ENCODE measurements at regions not wholly inside any gene's neighbourhood (a gene's known extent, or its start where the extent isn't known, plus 50 kb on each side); places are given as distances from the start of the nearest gene placed in this dataset.

DNA sequence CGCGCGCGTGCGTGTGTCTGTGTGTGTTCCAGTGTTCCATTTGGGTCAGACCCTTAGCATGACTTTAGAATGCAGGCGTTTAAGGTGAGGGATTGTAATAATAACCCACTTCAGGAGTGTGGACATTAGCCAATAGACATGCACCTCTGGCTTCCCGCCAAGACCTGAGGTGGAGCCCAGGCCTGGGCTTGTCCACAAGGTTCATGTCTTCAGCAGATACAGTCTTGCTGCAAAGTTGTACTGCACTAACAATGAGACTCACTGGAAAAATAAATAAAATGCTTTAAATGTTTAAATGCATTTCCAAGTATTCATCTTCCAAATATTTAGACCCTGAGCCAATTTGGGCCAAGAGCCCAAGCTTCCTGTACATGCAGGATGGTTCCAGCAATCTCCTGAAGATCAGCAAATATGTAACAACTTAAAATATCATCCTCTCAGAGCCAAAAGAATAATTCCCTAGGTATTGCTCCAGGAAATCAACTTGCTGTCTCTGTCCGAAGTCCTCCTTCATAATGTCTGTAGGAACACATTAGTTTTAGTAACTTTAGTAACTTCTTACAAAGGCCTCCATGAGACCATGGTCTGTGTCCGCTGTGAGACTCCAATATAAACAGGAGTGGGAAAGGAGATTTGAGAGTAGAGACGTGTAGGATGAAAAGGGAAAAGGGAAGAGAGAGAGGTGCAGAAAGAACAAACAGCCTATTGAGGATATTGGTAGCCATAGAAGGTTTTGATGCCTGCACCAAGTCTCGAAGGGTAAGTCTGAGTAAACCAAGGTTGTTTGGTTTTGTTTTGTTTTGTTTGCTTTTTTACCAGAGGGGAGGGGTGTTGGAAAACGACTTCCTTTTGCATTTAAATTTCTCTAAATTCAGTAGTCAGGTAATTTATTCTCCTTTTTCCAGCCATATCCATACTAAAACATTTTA is 98.5 kb upstream of the KLF3 start:
- Histone ChIP-seq H3K27me3 (ENCODE audit: control insufficient read depth in 1 of 2, insufficient read depth in 2 of 2, low read length in 2 of 2) (no peaks in the 10 kb centered on the region), H3K36me3 (ENCODE audit: insufficient read depth, low read length) (no peaks in the 10 kb centered on the region), H3K4me1 (ENCODE audit: insufficient read depth, low read length) (peaks cover 3% of the 10 kb centered on the region), H3K9me3 (ENCODE audit: control insufficient read depth in 1 of 2, insufficient read depth in 1 of 2, low read length in 2 of 2) (no peaks in the 10 kb centered on the region), H3K27ac (ENCODE audit: low read depth in 1 of 2, low read length in 2 of 2) (no peak overlapping the region), H3K4me3 (ENCODE audit: low read length) (no peak overlapping the region)
- peaks cover 21% of the 10 kb centered on the region for H3K4me1 Mint-ChIP-seq (ENCODE audit: low read depth)
- ATAC-seq (ENCODE audit: poor library complexity) (no peak), DNase-seq (no peak)
- no peak overlapping the region for H3K27ac Mint-ChIP-seq
- H3K27me3 Mint-ChIP-seq = no peaks in the 10 kb centered on the region
- no peaks in the 10 kb centered on the region for H3K36me3 Mint-ChIP-seq (ENCODE audit: low read depth)
- TF ChIP-seq, protein P1, sequence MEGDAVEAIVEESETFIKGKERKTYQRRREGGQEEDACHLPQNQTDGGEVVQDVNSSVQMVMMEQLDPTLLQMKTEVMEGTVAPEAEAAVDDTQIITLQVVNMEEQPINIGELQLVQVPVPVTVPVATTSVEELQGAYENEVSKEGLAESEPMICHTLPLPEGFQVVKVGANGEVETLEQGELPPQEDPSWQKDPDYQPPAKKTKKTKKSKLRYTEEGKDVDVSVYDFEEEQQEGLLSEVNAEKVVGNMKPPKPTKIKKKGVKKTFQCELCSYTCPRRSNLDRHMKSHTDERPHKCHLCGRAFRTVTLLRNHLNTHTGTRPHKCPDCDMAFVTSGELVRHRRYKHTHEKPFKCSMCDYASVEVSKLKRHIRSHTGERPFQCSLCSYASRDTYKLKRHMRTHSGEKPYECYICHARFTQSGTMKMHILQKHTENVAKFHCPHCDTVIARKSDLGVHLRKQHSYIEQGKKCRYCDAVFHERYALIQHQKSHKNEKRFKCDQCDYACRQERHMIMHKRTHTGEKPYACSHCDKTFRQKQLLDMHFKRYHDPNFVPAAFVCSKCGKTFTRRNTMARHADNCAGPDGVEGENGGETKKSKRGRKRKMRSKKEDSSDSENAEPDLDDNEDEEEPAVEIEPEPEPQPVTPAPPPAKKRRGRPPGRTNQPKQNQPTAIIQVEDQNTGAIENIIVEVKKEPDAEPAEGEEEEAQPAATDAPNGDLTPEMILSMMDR (IDR thresholded peaks at IDR 0.05) = no peak
- intact Hi-C loops (cut with DNase I, micrococcal nuclease) = no loop called here
- ChIA-PET CTCF (no interaction called here), POLR2A (interaction anchor here (0.6 to 1.4 kb wide), 2 partner anchors 10 to 391 kb away, joined by 4 read pairs; no protein-coding TSS in a partner anchor)
- H3K4me3 Mint-ChIP-seq = no peak overlapping the region
- H3K9me3 Mint-ChIP-seq = no peaks in the 10 kb centered on the region

DNA sequence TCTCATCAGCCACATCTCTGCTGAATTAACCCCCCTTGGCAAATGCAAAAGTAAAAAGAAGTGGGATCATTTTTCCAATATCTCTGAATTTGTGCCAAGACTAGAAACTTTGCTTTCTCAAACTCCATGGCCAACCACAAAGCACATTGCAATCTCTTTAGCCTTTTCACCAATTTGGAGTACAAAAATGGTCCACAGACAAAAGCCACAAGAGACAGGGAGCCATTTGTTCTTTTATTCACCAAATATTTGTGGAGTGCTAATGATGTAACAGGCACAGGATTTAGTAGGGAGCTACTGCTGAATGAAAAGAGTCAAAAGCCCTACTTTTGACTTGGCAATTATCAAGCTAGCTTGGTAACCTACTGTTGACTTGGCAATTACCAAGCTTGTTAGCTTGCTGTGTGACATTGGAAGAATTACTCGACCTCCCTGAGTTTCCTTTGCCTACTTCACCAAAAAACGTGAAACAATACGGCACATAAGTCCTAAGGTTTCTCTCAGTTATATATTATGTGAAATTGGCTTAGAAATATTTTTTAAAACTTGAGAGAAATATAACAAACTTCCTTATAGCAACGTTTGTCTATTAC is 97.1 kb upstream of the KLF3 start:
- no peak overlapping the region for H3K4me3 Mint-ChIP-seq
- no peaks in the 10 kb centered on the region for H3K9me3 Mint-ChIP-seq
- ChIA-PET POLR2A (interaction anchor here (1.4 kb wide), 1 partner anchor 9 kb away, joined by 4 read pairs; no protein-coding TSS in a partner anchor), CTCF (no interaction called here)
- H3K27me3 Mint-ChIP-seq = no peaks in the 10 kb centered on the region
- intact Hi-C loops (cut with DNase I, micrococcal nuclease) = no loop called here
- no peaks in the 10 kb centered on the region for H3K36me3 Mint-ChIP-seq (ENCODE audit: low read depth)
- ATAC-seq (ENCODE audit: poor library complexity) = no peak
- Histone ChIP-seq H3K27me3 (ENCODE audit: control insufficient read depth in 1 of 2, insufficient read depth in 2 of 2, low read length in 2 of 2) (no peaks in the 10 kb centered on the region), H3K27ac (ENCODE audit: low read depth in 1 of 2, low read length in 2 of 2) (no peak overlapping the region), H3K36me3 (ENCODE audit: insufficient read depth, low read length) (no peaks in the 10 kb centered on the region), H3K9me3 (ENCODE audit: control insufficient read depth in 1 of 2, insufficient read depth in 1 of 2, low read length in 2 of 2) (no peaks in the 10 kb centered on the region), H3K4me1 (ENCODE audit: insufficient read depth, low read length) (no peaks in the 10 kb centered on the region), H3K4me3 (ENCODE audit: low read length) (no peak overlapping the region)
- TF ChIP-seq, protein P1 (IDR thresholded peaks at IDR 0.05) = no peak
- DNase-seq = no peak
- H3K4me1 Mint-ChIP-seq (ENCODE audit: low read depth) = peaks cover 8% of the 10 kb centered on the region
- H3K27ac Mint-ChIP-seq = no peak overlapping the region

DNA sequence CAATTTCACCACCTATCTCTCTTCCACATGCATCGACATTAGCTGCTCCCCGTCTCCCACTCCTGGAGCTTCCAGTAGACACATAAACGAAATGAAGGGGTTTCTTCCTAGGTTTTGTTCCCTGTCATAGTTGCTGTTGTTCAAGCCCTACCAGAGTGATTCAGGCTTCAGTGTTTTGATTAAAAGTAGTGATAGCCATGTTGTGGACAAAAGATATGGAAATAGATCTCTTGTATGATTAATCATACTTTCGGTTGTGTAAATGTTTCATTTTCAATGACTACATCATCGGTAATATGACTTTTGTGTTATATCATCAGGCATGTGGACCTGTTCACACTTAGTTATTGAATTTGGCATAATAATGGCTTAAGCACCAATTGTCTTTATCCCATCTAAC is 96.5 kb upstream of the KLF3 start:
- ATAC-seq (ENCODE audit: poor library complexity) (no peak), DNase-seq (no peak)
- ChIA-PET CTCF (no interaction called here), POLR2A (interaction anchor here (1.4 kb wide), 1 partner anchor 8 kb away, joined by 4 read pairs; no protein-coding TSS in a partner anchor)
- Mint-ChIP-seq H3K4me3 (no peak overlapping the region), H3K27ac (no peak overlapping the region), H3K27me3 (no peaks in the 10 kb centered on the region), H3K9me3 (no peaks in the 10 kb centered on the region), H3K36me3 (ENCODE audit: low read depth) (no peaks in the 10 kb centered on the region), H3K4me1 (ENCODE audit: low read depth) (peaks cover 2% of the 10 kb centered on the region)
- H3K27me3 ChIP-seq (ENCODE audit: control insufficient read depth in 1 of 2, insufficient read depth in 2 of 2, low read length in 2 of 2) = no peaks in the 10 kb centered on the region
- no peaks in the 10 kb centered on the region for H3K4me1 ChIP-seq (ENCODE audit: insufficient read depth, low read length)
- H3K9me3 ChIP-seq (ENCODE audit: control insufficient read depth in 1 of 2, insufficient read depth in 1 of 2, low read length in 2 of 2) = no peaks in the 10 kb centered on the region
- TF ChIP-seq, protein P1 (IDR thresholded peaks at IDR 0.05) = no peak
- H3K4me3 ChIP-seq (ENCODE audit: low read length) = no peak overlapping the region
- intact Hi-C loops (cut with DNase I, micrococcal nuclease) = no loop called here
- no peak overlapping the region for H3K27ac ChIP-seq (ENCODE audit: low read depth in 1 of 2, low read length in 2 of 2)
- H3K36me3 ChIP-seq (ENCODE audit: insufficient read depth, low read length) = no peaks in the 10 kb centered on the region
